ENCODE measurements at regions not wholly inside any gene's neighbourhood (a gene's known extent, or its start where the extent isn't known, plus 50 kb on each side); places are given as distances from the start of the nearest gene placed in this dataset.

DNA sequence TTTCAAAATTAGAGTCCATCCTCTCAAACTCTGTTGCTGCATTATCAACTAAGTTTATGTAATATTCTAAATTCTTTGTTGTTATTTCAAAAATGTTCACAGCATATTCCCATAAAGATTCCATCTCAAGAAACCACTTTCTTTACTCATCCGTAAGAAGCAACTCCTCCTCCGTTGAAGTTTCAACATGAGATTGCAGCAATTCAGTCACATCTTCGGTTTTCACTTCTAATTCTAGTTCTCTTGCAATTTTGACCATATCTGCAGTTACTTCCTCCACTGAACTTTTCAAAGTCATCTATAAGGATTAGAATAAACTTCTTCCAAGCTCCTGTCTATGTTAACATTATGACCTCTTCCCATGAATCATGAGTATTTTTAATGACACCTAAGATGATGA is 216.6 kb upstream of the SLC7A11 start:
- TF ChIP-seq FOXA1 (IDR thresholded peaks at IDR 0.05): no peak
- TF ChIP-seq SP1 (IDR thresholded peaks at IDR 0.05): no peak
- TF ChIP-seq ELF4 (IDR thresholded peaks at IDR 0.05): no peak

All from HEK293T (cell line).